ENCODE measurements at regions not wholly inside any gene's neighbourhood (a gene's known extent, or its start where the extent isn't known, plus 50 kb on each side); places are given as distances from the start of the nearest gene placed in this dataset.

GRCh38 chr7:51899611-51900010 lies 583.0 kb upstream of the COBL start:
- Histone ChIP-seq H3K9me3 (no peaks in the 10 kb centered on the region), H3K27me3 (no peaks in the 10 kb centered on the region), H3K4me1 (no peaks in the 10 kb centered on the region), H3K36me3 (no peaks in the 10 kb centered on the region), H3K4me3 (no peak overlapping the region), H3K27ac (no peak overlapping the region)
- intact Hi-C loops (cut with DNase I; ENCODE audit: low total_unique reads) (no loop called here), in situ Hi-C loops (cut with MboI; ENCODE audit: low pct_ligation_motif_present in 1 of 4, low pct_unique_long_range_greater_than_20kb in 1 of 4, low sequenced_read_pairs in 3 of 4) (no loop called here)
- 73 to 85% methylated on average over 2 to 9 of the region's 9 CpGs for WGBS, 2 donors (ENCODE audit: low coverage in 1 of 2)
- TF ChIP-seq POLR2A (IDR thresholded peaks at IDR 0.05): no peak
- no peak for DNase-seq

GRCh38 chr7:51882412-51882811 lies 565.8 kb upstream of the COBL start:
- DNase-seq: no peak
- in situ Hi-C loops (cut with MboI; ENCODE audit: low pct_ligation_motif_present in 1 of 4, low pct_unique_long_range_greater_than_20kb in 1 of 4, low sequenced_read_pairs in 3 of 4) (no loop called here), intact Hi-C loops (cut with DNase I; ENCODE audit: low total_unique reads) (no loop called here)
- Histone ChIP-seq H3K9me3 (no peaks in the 10 kb centered on the region), H3K27me3 (no peaks in the 10 kb centered on the region), H3K27ac (no peak overlapping the region), H3K36me3 (no peaks in the 10 kb centered on the region), H3K4me3 (no peak overlapping the region), H3K4me1 (no peaks in the 10 kb centered on the region)
- TF ChIP-seq CTCF (IDR thresholded peaks at IDR 0.05) (no peak), POLR2A (IDR thresholded peaks at IDR 0.05) (no peak), EP300 (IDR thresholded peaks at IDR 0.05; ENCODE audit: low read depth) (no peak), POLR2AphosphoS5 (IDR thresholded peaks at IDR 0.05) (no peak)
- WGBS, 2 donors (ENCODE audit: low coverage in 1 of 2): 58 to 84% methylated on average over 1 of the region's 1 CpG

GRCh38 chr7:51881309-51881708 lies 564.7 kb upstream of the COBL start:
- no peaks in the 10 kb centered on the region for H3K4me1 ChIP-seq
- no peaks in the 10 kb centered on the region for H3K27me3 ChIP-seq
- TF ChIP-seq POLR2A (IDR thresholded peaks at IDR 0.05) (no peak), EP300 (IDR thresholded peaks at IDR 0.05; ENCODE audit: low read depth) (no peak), CTCF (IDR thresholded peaks at IDR 0.05) (no peak), POLR2AphosphoS5 (IDR thresholded peaks at IDR 0.05) (no peak)
- intact Hi-C loops (cut with DNase I; ENCODE audit: low total_unique reads) (no loop called here), in situ Hi-C loops (cut with MboI; ENCODE audit: low pct_ligation_motif_present in 1 of 4, low pct_unique_long_range_greater_than_20kb in 1 of 4, low sequenced_read_pairs in 3 of 4) (no loop called here)
- 88 to 100% methylated on average over 1 to 2 of the region's 2 CpGs for WGBS, 2 donors (ENCODE audit: low coverage in 1 of 2)
- DNase-seq: no peak
- H3K4me3 ChIP-seq: no peak overlapping the region
- H3K36me3 ChIP-seq: no peaks in the 10 kb centered on the region
- no peak overlapping the region for H3K27ac ChIP-seq
- no peaks in the 10 kb centered on the region for H3K9me3 ChIP-seq

GRCh38 chr7:51878865-51879264 lies 562.3 kb upstream of the COBL start:
- Histone ChIP-seq H3K27me3 (no peaks in the 10 kb centered on the region), H3K4me1 (no peaks in the 10 kb centered on the region), H3K9me3 (no peaks in the 10 kb centered on the region), H3K27ac (no peak overlapping the region), H3K36me3 (no peaks in the 10 kb centered on the region), H3K4me3 (no peak overlapping the region)
- intact Hi-C loops (cut with DNase I; ENCODE audit: low total_unique reads) (no loop called here), in situ Hi-C loops (cut with MboI; ENCODE audit: low pct_ligation_motif_present in 1 of 4, low pct_unique_long_range_greater_than_20kb in 1 of 4, low sequenced_read_pairs in 3 of 4) (no loop called here)
- DNase-seq: no peak
- TF ChIP-seq CTCF (IDR thresholded peaks at IDR 0.05): no peak
- no peak for TF ChIP-seq POLR2AphosphoS5 (IDR thresholded peaks at IDR 0.05)
- TF ChIP-seq EP300 (IDR thresholded peaks at IDR 0.05; ENCODE audit: low read depth): no peak
- no peak for TF ChIP-seq POLR2A (IDR thresholded peaks at IDR 0.05)
- WGBS, 2 donors (ENCODE audit: low coverage in 1 of 2): 88% methylated on average over 1 of the region's 1 CpG; no CpG with 5 or more reads in 1 of the 2 donors

GRCh38 chr7:51869452-51869851 lies 552.8 kb upstream of the COBL start:
- H3K36me3 ChIP-seq: no peaks in the 10 kb centered on the region
- TF ChIP-seq EP300 (IDR thresholded peaks at IDR 0.05; ENCODE audit: low read depth) (no peak), POLR2AphosphoS5 (IDR thresholded peaks at IDR 0.05) (no peak), CTCF (IDR thresholded peaks at IDR 0.05) (no peak), POLR2A (IDR thresholded peaks at IDR 0.05) (no peak)

More at GRCh38 chr7:51869452-51869851, 552.8 kb upstream of the COBL start:
- Histone ChIP-seq H3K9me3 (no peaks in the 10 kb centered on the region), H3K27ac (no peak overlapping the region), H3K27me3 (no peaks in the 10 kb centered on the region), H3K4me1 (no peaks in the 10 kb centered on the region), H3K4me3 (no peak overlapping the region)
- intact Hi-C loops (cut with DNase I; ENCODE audit: low total_unique reads) (no loop called here), in situ Hi-C loops (cut with MboI; ENCODE audit: low pct_ligation_motif_present in 1 of 4, low pct_unique_long_range_greater_than_20kb in 1 of 4, low sequenced_read_pairs in 3 of 4) (no loop called here)
- DNase-seq: no peak
- 61 to 70% methylated on average over 6 of the region's 6 CpGs for WGBS, 2 donors (ENCODE audit: low coverage in 1 of 2)
